ENCODE measurements at regions not wholly inside any gene's neighbourhood (a gene's known extent, or its start where the extent isn't known, plus 50 kb on each side); places are given as distances from the start of the nearest gene placed in this dataset.

DNA sequence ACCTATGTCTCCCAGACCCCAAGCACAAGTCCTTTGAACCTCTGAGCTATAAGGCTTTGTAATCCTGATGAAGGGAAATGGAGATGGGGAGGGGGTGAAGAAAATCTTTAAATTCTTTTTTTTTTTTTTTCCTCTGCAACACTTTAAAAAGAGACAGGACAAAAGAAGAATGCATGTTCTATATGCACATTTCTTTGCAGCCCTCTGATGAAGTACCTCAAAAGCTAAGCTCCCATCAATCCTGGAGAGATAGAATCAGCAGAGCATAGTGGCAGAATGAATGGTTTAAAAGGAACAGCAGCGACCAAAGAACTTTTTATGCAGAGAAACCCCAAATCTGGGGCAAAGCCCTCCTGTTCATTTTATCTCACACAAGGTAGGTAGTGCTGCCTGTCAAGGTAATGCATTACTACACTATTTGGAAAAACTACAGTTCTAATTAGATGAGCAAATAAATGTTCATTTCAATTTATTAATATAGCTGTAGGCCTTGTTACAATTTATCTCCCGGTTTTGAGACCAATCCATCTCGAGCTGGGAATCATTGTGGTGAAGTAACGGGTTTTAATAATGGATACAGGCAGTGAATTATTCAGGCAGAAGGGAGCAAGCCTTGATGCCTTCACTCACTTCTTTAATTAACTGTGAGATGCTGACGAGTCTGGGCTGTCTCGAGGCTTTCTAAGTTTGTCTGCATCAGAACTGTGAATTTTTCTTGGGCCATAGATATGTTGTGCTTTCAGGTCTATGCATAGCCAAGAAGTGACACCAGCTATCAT lies 173.5 kb upstream of the ZNF608 start:
- Mint-ChIP-seq H3K9me3 (ENCODE audit: low read depth, unreplicated experiment) (no peaks in the 10 kb centered on the region), H3K27me3 (ENCODE audit: unreplicated experiment) (no peaks in the 10 kb centered on the region), H3K4me1 (ENCODE audit: low read depth, unreplicated experiment) (no peaks in the 10 kb centered on the region), H3K36me3 (ENCODE audit: insufficient read depth, unreplicated experiment) (no peaks in the 10 kb centered on the region), H3K4me3 (ENCODE audit: low read depth, unreplicated experiment) (no peak overlapping the region), H3K27ac (ENCODE audit: unreplicated experiment) (no peak overlapping the region)
- no peak for DNase-seq
- no TSS peak for BruUV-seq (replicated peaks)
- TF ChIP-seq, protein P1, sequence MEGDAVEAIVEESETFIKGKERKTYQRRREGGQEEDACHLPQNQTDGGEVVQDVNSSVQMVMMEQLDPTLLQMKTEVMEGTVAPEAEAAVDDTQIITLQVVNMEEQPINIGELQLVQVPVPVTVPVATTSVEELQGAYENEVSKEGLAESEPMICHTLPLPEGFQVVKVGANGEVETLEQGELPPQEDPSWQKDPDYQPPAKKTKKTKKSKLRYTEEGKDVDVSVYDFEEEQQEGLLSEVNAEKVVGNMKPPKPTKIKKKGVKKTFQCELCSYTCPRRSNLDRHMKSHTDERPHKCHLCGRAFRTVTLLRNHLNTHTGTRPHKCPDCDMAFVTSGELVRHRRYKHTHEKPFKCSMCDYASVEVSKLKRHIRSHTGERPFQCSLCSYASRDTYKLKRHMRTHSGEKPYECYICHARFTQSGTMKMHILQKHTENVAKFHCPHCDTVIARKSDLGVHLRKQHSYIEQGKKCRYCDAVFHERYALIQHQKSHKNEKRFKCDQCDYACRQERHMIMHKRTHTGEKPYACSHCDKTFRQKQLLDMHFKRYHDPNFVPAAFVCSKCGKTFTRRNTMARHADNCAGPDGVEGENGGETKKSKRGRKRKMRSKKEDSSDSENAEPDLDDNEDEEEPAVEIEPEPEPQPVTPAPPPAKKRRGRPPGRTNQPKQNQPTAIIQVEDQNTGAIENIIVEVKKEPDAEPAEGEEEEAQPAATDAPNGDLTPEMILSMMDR (IDR thresholded peaks at IDR 0.05; ENCODE audit: unreplicated experiment), result no peak
- CTCF ChIA-PET, result interaction anchor here (0.6 kb wide), 1 partner anchor 12 kb away, joined by 3 read pairs; no protein-coding TSS in a partner anchor
- intact Hi-C loops (cut with micrococcal nuclease; ENCODE audit: unreplicated experiment), result no loop called here

DNA sequence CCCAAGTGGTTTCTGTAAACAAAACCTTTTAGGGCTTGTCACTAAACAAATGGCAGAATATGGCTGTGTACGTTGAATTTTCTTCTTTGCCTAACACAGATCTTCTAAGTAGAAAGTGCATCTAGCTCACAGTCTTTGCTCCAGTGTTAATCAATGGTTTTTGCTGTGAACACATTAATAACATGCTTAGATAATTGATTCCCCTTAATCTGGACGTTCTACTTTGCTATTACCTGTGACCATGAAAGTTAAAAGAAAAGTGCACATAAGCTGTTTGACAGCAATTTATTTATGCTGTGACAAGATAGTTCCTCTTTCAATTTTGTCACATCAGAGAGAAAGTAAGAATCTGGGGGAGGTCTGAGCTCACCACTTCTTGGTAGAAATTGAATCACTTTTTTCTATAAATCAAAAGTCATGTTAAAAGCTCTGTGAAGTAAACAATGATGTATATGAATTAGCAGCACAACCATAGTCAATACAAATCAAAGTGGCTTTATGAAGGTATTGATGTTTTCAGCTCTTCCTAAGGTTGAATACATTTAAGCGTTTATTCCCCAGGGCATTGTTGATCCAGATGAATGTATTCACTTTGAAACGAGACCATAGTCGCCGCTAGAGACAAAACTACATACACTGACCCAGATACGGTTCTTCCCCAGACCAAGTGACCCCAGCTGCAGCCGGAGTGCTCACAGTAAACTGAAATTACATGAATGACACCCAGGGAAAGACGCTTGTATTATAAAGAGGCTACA lies 174.6 kb upstream of the ZNF608 start:
- CTCF ChIA-PET, result interaction anchor here (0.6 kb wide), 1 partner anchor 11 kb away, joined by 3 read pairs; no protein-coding TSS in a partner anchor
- no peak for DNase-seq
- H3K36me3 Mint-ChIP-seq (ENCODE audit: insufficient read depth, unreplicated experiment), result no peaks in the 10 kb centered on the region
- TF ChIP-seq, protein P1 (IDR thresholded peaks at IDR 0.05; ENCODE audit: unreplicated experiment), result no peak
- no TSS peak for BruUV-seq (replicated peaks)
- intact Hi-C loops (cut with micrococcal nuclease; ENCODE audit: unreplicated experiment), result no loop called here
- H3K9me3 Mint-ChIP-seq (ENCODE audit: low read depth, unreplicated experiment), result no peaks in the 10 kb centered on the region
- H3K27ac Mint-ChIP-seq (ENCODE audit: unreplicated experiment), result no peak overlapping the region
- H3K4me1 Mint-ChIP-seq (ENCODE audit: low read depth, unreplicated experiment), result no peaks in the 10 kb centered on the region
- no peaks in the 10 kb centered on the region for H3K27me3 Mint-ChIP-seq (ENCODE audit: unreplicated experiment)
- H3K4me3 Mint-ChIP-seq (ENCODE audit: low read depth, unreplicated experiment), result no peak overlapping the region

DNA sequence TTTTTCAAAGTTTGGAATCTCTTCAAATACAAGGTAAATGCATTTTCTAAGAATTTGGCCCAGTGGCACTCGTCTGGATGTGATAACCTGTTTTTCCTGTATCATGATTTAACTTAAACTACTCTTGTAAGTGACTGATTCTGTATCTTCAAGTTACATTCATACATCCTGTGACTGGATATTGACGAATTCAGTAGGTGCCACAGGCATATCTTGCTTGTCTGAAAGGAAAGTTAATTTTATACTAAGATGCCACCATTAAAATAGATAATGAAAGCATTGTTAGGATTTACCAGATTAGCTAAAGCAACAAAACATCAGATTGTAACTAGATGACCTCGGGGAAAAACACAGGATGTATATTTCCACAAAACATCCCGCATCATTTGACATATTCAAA lies 175.3 kb upstream of the ZNF608 start:
- H3K27ac Mint-ChIP-seq (ENCODE audit: unreplicated experiment), result no peak overlapping the region
- intact Hi-C loops (cut with micrococcal nuclease; ENCODE audit: unreplicated experiment), result no loop called here
- H3K36me3 Mint-ChIP-seq (ENCODE audit: insufficient read depth, unreplicated experiment), result no peaks in the 10 kb centered on the region
- no peak for DNase-seq
- no peaks in the 10 kb centered on the region for H3K27me3 Mint-ChIP-seq (ENCODE audit: unreplicated experiment)
- CTCF ChIA-PET, result no interaction called here
- no peaks in the 10 kb centered on the region for H3K9me3 Mint-ChIP-seq (ENCODE audit: low read depth, unreplicated experiment)
- H3K4me3 Mint-ChIP-seq (ENCODE audit: low read depth, unreplicated experiment), result no peak overlapping the region
- BruUV-seq (replicated peaks), result no TSS peak
- H3K4me1 Mint-ChIP-seq (ENCODE audit: low read depth, unreplicated experiment), result no peaks in the 10 kb centered on the region
- TF ChIP-seq, protein P1 (IDR thresholded peaks at IDR 0.05; ENCODE audit: unreplicated experiment), result no peak

DNA sequence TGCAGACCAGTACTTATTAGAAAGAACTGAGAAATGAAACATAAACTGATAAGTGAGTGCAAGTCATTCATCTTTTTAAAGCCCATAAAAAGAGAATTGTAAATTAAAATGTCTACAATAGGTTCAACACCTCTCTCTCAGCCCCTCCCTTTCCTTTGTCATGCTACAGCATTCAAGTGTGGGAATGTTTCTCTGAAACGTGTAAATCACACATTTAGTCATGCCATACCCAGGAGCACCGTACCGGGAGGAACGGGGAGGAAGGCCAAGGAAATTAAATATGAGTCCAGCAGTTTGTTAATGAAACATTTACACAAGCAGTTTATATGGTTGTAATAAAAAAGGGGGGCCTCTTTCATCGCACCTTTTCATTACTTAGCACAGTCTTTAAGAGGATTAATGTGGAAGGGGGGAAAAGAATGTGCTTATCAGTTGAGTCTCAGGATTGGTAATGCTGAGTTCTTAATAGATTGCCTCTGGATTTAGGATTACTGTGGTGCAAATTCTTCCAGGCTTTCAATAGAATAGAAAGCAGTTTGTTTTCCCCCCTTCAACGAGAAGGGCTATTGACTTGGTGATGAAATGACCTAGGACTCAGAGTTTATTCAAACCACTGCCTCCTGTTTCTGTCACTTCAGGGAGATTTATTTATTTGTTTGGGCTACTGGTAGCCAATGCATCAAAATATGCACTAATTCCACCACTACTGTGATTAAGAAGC lies 176.0 kb upstream of the ZNF608 start:
- CTCF ChIA-PET, result no interaction called here
- intact Hi-C loops (cut with micrococcal nuclease; ENCODE audit: unreplicated experiment), result no loop called here
- Mint-ChIP-seq H3K4me3 (ENCODE audit: low read depth, unreplicated experiment) (no peak overlapping the region), H3K9me3 (ENCODE audit: low read depth, unreplicated experiment) (no peaks in the 10 kb centered on the region), H3K4me1 (ENCODE audit: low read depth, unreplicated experiment) (no peaks in the 10 kb centered on the region), H3K27me3 (ENCODE audit: unreplicated experiment) (no peaks in the 10 kb centered on the region), H3K27ac (ENCODE audit: unreplicated experiment) (no peak overlapping the region), H3K36me3 (ENCODE audit: insufficient read depth, unreplicated experiment) (no peaks in the 10 kb centered on the region)
- DNase-seq, result no peak
- TF ChIP-seq, protein P1 (IDR thresholded peaks at IDR 0.05; ENCODE audit: unreplicated experiment), result no peak
- no TSS peak for BruUV-seq (replicated peaks)
